ENCODE measurements at regions not wholly inside any gene's neighbourhood (a gene's known extent, or its start where the extent isn't known, plus 50 kb on each side); places are given as distances from the start of the nearest gene placed in this dataset.

DNA sequence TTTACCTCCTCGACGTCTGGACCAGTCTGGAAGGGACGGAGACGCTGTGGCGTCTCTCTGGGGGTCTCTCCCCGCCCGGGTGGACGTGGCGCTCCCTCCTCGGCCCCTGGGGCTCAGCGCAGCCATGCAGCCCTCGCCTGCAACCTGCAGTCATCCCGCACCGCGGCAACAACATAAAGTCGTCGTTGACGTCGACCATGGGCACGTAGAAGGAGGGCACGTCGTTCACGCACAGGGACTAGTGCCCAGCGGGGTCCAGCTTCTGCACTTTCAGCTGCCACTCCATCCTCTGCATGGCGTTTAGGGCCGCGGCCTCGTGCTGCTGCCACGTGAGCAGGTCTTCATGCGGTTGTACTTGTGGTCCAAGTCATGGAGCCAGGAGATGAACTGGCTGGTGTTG is 889.6 kb upstream of the LRRTM1 start:
- TF ChIP-seq, protein P1, sequence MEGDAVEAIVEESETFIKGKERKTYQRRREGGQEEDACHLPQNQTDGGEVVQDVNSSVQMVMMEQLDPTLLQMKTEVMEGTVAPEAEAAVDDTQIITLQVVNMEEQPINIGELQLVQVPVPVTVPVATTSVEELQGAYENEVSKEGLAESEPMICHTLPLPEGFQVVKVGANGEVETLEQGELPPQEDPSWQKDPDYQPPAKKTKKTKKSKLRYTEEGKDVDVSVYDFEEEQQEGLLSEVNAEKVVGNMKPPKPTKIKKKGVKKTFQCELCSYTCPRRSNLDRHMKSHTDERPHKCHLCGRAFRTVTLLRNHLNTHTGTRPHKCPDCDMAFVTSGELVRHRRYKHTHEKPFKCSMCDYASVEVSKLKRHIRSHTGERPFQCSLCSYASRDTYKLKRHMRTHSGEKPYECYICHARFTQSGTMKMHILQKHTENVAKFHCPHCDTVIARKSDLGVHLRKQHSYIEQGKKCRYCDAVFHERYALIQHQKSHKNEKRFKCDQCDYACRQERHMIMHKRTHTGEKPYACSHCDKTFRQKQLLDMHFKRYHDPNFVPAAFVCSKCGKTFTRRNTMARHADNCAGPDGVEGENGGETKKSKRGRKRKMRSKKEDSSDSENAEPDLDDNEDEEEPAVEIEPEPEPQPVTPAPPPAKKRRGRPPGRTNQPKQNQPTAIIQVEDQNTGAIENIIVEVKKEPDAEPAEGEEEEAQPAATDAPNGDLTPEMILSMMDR (conservative IDR thresholded peaks at IDR 0.05; ENCODE audit: low read length): no peak
- TF ChIP-seq EZH2phosphoT487 (IDR thresholded peaks at IDR 0.05; ENCODE audit: borderline replicate concordance): no peak

Measured in Loucy (cell line).